Fibroblast of skin of scalp (primary cell): ENCODE measurements at regions not wholly inside any gene's neighbourhood (a gene's known extent, or its start where the extent isn't known, plus 50 kb on each side); places are given as distances from the start of the nearest gene placed in this dataset.
"Not testable (repeated sequence)": the region's sequence is repeated elsewhere in the genome, so short reads cannot be mapped to it uniquely, and the experiment has no call there.

Source experiments
- DNase-seq: peaks from one replicate; pipeline ENCODE4 v3.0.0-alpha.2; 2013

DNA sequence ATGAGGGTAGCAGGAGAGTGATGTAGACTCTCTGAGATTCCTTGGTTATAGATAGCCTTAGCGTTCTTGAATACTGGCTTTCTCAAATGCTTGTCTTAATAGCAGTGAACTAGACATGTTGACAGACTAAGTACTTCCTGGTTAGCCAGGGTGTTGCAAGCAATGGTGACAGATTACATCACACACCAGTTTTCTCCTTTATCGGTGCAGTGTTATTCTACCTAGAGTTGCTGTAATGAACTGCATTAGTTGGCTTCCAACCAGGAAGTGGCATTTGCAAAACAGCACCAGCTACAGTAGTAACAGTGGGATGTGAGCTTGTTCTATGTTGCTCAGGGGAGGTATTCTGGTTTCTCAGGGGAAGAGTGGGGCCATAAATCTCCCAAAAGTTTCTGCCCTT, 582.2 kb upstream of the DDX18 start:
- DNase-seq = no peak

DNA sequence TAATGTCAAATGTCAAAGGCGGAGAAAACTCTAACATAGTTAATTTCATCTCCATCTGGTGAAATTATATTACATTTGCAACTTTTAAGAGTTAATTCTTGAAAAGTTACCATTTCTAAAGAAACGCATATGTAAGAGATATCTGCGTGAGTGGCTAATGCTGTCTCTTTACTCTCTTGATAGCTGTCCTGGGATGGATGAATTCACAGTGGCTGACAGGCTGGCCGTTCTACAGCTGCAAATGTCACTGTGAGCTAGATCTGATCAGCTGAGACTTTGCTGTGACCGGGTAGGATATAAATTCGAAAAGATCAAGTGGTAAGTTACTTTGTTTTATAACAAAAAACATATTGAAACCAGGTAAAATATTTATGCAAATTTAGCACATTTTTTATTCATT, 557.1 kb upstream of the DDX18 start:
- no peak for DNase-seq

DNA sequence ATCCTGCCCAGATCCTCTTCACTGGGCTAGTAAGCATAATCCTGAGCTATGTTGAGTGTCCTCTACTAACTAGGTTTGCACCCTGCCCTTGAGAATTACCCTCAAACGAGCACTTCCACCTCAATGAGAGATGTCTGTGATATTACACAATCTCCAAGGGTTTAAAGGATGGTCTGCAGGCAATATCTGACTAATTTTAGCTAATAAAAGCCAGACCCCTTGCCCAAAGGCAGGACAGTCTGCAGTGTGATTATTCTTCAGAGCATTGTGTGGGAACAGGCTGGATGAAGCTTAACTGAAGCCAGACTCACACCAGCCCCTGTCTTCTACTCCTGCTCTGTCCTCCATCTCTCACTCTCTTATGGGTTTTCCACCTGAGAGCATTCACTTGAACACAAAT, 544.9 kb upstream of the DDX18 start:
- no peak for DNase-seq

DNA sequence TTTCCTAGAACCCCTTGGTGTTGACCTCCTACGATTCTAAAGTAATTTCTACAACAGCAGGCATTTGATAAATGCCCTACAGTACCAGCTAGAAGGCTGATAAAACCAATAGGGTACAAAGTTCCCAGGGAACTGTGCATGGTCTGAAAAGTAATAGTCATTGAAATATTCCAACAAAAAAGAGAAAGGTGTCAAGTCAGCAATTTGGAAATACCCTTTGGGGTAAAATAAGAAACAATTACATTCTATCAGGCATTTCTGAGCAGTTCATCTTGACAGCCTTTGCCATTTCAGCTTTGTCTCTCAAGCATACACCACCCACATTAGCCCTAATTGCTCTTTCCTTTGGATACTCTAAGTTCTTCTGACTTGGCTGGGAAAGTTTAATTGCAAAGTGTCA, 542.9 kb upstream of the DDX18 start:
- no peak for DNase-seq

DNA sequence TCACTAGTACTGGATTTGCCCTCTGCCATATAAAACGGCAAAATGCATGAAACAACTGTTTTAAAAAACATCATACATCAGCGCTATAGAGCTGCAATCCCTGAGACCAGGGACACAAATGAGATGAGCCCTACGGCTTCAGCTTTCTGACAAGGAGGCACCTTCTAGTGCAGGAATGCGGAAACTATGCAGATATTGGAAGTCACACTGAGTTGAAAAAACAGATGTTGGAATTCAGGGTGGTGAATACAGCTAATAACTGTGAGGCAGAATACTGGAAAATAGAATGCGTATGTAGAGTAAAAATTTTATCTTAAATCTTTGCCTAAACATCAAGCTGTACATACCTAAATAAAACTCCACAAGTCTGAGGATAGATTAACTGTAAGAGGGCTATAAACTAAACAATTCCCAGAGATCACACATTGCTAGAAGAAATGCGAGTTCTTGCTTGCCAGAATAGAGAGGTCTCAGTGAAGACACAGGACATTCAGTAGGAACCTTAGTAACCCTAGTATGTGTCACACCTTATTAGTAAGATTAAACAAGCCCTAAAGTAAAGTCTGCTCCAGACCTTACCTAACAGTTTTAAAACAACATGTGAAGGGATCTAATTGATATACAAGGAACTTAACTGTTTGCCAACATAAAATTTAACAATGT, 541.4 kb upstream of the DDX18 start:
- no peak for DNase-seq

DNA sequence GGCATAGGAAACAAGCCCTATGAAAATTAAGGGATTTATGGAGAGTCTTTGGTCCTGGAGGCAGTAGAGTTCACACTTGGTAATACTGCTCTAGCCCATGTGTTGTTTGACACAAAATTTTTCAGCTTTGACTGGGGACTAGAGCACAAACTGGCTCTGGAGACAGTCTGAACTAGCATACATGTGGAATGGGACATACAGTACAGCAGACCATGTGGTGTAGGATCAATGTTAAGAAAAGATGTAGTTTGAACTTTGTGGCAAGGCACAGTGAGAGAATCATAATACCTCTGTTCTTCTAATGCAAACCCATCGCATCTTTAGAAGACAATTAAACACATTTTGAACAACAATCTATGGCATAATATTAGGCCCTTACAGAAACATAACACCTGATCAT, 521.5 kb upstream of the DDX18 start:
- no peak for DNase-seq

DNA sequence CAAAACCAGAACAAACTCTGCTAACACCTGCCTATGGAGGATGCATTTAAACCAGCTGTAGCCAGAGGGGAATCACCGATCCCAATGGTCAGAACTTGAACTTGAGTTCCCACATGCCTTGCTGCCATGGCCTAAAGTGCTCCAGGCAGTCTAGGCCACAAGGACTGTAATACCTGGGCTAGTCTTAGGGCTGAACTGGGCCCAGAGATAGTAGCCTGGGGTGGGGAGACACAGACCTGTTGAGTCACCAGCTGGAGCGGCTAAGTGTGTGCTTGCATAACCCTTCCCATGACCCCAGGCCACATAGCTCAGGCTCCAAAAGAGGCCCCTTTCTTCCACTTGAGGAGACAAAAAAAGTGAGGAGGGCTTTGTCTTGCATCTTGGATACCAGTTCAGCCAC, 515.0 kb upstream of the DDX18 start:
- DNase-seq = no peak

DNA sequence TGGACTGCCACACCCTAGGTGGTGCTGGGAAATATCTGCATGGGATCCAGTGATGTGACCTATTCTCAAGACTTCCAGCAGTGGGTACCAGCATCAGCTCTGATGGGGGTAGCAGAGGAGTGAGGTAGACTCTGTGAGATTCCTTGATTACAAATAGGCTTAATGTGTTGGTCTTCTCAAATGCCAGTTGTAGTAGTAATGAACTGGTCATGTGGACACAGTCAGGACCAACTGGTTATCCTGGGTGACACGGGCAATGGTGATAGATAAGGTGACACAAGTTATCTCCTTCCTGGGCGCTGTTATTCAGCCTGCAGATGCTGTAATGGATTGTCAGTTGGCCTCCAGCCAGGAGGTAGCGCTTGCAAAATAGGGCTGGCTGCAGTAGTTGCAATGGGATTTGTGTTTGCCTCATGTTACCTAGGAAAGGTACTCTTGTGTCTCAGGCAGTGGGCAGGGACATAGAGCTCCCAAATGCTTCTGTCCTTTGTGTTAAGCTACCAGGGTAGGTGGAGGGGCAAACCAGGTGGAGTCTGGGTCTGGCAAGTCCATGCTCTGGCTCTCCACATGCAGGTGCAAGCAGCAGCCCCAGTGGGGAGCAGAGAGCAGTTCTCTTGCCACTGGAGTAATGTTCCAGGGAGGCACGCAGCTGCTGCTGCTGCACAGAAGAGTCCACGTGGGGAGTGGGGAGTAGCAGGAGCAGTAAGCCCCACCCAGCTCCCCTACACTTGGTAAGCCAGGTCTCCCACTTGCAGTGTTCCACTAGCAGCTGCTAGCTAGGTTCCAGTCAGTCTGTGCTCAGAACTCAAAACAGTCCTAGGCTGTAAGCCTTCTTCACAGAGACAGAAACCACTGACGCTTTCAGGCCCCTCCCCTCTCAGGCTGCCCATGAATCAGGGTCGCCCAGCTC, 505.4 kb upstream of the DDX18 start:
- no peak for DNase-seq

DNA sequence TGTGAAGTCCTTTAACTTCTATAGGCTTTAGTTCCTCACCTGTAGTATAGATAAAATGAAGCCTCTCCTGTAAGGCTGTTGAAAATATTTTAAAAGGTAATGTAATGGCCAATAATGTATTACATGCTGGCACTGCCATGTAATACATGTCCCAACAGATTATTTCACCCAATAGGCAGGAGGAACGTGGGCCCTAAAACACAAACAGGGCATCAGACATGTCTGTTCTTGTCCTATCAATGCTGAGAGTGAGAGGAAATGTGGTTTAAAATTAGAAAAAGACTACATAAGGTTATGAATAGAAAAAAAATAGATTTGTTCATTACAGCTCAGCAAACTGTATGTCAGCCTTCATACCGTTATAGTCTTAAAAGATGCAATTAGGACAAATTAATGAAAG, 492.7 kb upstream of the DDX18 start:
- no peak for DNase-seq

DNA sequence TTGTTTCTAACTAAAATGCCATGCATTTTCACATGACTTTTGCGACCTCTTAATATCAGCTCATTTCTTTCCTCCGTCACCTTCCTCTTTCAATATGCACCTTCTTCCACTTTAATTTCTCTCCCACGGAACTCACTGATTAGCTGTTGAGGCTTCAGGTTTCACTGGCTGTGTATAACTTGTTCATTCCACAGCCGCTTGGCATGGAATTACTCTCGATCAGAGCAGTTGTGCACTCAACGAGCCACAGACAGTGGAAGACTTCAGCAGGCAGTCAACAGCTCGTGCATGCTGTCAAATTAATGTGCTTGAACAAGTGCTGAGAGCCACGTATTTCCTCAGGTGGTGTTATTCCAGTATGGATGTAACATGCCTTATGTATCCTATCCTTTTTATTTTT, 491.2 kb upstream of the DDX18 start:
- DNase-seq = no peak

DNA sequence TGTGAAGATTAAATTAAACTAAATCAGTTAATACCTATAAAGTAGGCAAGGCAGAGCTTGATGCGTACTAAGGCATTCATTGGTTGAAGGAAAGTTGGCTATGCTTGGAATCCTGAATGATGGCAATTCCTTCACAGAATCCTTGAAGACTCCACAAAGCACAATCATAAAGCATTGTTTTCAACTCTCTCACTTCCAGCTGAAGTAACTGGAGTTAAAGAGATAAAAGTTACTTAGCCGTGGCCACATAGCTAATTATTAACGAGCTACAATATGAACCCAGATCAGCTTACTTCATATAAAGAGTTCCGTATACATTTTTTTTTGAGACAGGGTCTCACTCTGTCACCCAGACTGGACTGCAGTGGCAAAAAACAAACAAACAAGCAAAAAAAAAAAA, 483.9 kb upstream of the DDX18 start:
- DNase-seq = no peak

DNA sequence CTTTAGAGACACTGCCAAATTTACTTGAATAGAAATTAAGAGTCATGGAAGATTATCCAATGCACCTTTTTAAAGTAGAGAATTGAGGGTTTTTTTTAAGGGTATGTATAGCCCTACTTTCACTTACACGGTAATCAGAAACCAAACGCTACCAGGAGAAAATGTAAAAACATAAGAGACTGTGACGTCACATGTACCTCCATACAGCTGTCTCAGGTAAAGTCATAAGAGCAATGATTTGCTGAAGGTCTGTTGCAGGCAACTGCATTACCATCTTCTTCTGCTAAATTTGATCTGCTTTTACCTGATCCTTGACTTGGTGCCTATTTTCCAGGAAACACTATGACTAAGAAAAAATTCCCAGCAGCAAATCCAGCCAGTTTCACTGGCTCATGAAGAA, 478.5 kb upstream of the DDX18 start:
- DNase-seq = no peak

DNA sequence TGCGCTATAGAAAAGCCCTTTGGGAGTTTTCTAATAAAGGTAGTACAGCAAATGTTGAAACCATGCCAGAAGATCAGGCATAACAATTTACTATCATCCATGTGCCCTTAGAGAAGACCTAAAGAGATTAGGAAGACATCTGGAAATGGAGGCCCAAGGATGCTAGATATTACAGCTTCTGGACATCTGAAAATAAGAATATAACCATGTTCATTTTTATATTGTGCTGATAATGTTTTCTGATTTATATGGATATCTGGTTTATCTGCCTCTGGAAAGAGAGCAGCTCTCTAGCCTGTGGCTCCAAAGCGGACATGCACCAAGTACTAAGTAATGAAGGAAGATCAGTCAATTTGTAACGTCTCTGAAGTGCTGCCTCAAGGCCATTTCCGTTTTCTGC, 478.0 kb upstream of the DDX18 start:
- no peak for DNase-seq

DNA sequence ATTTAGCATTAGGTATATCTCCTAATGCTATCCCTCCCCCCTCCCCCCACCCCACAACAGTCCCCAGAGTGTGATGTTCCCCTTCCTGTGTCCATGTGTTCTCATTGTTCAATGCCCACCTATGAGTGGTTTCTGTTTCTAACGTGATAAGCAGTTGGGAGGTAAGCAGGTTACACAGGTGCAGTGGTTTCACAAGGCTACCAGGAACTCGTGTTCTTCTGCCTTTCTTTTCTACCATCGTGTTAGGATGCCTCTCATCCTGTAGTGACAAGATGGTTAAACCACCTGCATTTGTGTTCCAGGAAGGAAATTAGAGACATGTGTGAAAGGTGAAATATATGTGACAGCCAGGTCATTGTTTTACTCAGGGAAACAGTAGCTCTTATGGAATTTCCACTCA, 476.5 kb upstream of the DDX18 start:
- not testable (repeated sequence) for DNase-seq

DNA sequence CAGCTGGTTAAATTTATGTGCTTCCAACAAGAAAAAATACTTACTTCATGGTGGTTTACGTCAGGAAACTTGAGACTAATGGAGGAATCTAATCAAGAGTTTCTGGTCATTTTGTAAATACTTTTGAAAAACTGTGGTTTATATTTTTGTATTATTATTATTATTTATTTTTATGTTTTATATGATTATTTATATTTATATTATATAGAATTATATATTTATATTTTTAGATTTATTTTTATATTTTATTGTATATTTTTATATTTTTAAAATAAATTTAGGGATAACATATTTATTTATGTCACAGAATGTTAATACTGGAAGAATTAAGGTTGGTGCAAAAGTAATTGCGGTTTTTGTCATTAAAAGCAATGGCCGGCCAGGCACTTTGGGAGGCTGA, 474.5 kb upstream of the DDX18 start:
- DNase-seq = no peak

DNA sequence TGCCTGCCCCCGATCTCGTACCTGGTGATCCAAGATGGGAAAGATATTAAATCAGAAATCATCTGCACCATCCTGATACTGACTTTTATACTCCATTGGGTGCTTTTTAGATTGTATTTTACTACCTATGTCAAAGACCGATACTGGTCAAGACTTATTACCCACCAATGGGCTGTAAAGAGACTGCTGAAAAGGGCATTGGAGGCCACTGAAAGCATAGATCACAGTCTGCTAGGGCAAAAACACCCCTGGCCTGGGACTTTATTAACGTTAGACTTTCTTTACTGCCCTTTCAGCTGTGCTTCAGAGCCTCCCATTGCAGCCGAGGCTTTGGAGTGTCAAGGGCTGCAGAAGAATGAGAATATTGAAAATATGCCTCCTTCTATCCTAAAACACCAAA, 472.8 kb upstream of the DDX18 start:
- DNase-seq = no peak

DNA sequence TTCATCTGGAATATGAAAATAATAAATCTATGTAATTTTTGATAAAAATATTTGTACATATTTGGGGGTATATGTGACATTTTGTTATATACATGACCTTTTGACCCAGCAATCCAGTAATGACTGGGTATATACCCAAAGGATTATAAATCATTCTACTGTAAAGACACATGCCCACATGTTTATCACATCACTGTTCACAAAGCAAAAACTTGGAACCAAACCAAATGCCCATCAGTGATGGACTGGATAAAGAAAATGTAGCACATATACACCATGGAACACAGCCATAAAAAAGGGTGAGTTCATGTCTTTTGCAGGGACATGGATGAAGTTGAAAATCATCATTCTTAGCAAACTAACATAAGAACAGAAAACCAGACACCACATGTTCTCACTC, 472.1 kb upstream of the DDX18 start:
- DNase-seq = no peak

DNA sequence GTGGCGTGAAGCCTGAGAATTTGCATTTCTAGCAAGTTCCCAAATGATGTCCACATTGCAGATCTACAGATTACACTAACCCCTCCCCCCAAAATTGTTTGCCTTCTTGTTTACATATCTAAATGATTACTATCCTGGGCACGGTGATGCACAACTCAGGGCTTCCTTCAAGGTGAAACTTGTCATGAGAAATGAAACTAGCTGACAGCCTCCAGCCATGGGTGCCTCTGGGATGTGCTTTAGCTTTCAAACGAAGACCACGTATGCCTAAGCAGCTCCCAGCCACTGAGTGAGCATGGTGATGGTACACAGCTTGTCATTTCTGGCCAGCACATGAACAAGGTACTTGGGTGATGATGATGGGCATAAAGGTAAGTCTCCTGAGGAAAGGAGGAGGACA, 464.8 kb upstream of the DDX18 start:
- DNase-seq = no peak

DNA sequence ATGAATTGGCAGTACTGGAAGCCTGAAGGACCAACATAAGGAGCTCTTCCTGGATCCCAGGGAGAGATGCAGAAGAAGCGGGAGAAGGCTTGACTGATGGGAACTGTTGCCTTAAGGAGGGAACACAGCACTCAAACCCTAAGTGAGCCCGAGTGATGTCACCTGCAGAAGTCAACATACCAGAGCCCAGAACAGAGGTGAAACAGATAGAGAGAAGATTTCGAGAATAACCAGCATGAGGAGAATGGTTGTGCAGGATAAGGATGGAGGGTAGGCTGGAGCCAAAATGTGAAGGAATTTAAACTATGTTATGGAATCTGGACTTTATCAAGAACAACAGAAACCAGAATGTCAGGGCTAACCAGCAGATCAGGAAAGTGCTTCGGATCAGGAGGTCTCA, 463.1 kb upstream of the DDX18 start:
- DNase-seq = no peak

DNA sequence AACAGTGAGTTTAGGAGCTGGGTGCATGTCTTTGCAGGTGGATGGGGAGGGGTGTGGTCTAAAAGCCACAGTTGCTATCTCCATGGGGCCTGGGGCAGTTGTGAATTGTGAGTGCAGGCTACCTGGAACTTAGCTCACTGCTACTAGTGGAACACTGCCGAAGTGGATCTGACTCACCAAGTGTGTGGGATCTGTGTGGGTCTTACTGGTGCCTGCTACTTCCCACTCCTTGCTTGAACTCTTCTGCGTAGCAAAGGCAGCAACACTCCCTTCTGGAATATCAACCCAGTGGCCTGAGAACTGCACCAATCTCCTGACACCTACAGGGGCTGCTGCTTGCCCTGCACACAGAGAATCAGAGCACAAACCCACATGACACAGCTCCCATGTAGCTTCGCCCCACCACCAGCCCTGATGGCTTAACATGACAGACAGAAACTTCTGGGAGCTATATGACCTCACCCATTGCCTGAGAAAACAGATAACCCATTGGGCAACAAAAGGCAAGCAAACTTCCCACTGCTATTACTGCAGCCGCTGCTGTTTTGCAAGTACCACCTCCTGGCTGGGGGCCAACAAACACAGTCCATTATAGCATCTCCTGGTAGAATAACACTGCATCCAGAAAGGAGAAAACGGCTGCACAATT, 455.1 kb upstream of the DDX18 start:
- DNase-seq = no peak

DNA sequence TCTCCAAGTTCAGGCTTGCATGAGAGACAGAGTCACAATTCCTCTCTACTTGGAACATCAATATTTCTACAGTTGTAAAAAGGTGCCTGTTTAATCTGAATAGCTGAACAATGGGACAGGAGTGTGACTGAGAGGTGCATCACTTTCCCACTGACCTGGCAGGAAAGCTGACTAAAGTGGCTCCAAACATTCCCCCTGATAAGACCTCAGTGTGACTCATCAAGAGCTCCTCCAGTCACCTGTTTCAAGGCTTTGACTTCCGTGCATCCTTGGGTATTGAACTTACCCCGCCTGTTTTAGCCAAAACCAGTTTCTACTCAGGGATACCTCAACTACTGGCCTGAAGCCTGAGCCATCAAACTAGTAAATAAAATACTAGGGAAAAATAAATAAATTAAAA, 453.9 kb upstream of the DDX18 start:
- no peak for DNase-seq

DNA sequence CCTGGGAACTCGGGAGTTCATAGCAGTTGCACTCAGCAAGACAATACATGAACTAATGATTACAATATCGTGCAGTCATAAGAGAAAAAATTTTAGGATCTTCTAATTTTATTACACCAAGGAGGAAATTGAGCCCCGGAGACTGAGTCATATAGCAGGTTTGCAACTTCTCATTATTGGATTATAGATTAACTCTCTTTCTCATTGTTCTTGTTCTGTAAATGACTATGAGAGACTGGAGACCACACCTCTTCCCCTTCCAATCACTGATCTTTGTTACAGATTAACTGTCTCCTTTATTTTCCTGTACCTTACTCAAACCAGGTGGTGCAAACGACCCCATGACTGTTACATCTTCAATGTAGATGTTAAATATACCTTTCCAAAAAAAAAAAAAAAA, 435.8 kb upstream of the DDX18 start:
- no peak for DNase-seq

DNA sequence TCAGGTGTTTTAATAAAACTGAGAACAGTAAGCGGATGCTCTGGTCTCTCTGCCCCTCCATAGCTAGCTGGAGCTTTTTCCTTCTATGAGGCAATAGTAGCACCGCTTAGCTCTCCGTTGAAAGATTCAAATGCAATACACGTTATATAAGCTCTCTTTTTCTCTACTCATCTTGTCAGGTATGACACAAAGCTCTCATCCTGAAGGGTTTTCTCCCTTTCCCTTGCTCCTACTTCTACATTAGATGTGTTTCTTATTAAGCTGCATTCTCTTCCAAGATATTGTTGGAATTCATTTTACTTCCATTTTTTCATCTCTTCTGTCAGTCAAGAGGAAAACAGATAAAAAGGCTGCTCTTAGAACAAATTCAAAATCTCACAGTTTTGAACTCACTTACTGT, 434.6 kb upstream of the DDX18 start:
- DNase-seq = no peak

DNA sequence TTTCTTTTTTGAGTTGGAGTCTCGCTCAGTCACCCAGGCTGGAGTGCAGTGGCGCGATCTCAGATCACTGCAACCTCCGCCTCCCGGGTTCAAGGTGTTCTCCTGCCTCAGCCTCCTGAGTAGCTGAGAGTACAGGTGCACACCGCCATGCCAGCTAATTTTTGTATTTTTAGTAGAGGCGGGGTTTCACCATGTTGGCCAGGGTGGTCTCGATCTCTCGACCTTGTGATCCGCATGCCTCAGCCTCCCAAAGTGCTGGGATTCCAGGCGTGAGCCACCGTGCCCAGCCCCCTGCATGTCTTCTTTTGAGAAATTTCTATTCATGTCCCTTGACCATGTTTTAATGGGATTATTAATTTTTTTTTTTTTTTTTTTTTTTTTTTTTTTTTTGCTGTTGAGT, 430.5 kb upstream of the DDX18 start:
- not testable (repeated sequence) for DNase-seq
